ENCODE measurements at regions not wholly inside any gene's neighbourhood (a gene's known extent, or its start where the extent isn't known, plus 50 kb on each side); places are given as distances from the start of the nearest gene placed in this dataset.

DNA sequence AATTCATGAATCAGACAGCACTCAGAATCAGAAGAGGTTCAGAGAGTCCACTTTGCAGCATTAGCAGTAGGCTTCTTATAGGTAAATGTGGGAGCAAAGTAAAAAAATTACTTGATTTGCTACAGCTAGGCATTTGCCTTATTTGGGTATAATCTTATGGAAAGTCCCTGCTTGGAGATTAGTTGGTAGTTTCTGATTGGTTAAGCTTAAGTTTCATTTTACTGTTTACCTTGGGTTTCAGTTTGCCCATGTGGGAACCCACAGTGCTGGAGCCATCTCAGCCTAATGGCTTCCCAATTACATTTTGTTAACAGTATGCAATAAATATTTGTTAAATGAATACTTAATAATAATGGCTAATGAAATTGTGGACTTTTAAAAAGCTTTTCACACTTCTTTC is 311.0 kb upstream of the FLRT2 start:
- Histone ChIP-seq H3K27me3 (no peaks in the 10 kb centered on the region), H3K9me3 (no peaks in the 10 kb centered on the region), H3K4me1 (no peaks in the 10 kb centered on the region), H3K27ac (no peak overlapping the region), H3K36me3 (no peaks in the 10 kb centered on the region), H3K4me3 (replicated peaks in 1 of 3) (no peak overlapping the region)
- TF ChIP-seq, protein P1, sequence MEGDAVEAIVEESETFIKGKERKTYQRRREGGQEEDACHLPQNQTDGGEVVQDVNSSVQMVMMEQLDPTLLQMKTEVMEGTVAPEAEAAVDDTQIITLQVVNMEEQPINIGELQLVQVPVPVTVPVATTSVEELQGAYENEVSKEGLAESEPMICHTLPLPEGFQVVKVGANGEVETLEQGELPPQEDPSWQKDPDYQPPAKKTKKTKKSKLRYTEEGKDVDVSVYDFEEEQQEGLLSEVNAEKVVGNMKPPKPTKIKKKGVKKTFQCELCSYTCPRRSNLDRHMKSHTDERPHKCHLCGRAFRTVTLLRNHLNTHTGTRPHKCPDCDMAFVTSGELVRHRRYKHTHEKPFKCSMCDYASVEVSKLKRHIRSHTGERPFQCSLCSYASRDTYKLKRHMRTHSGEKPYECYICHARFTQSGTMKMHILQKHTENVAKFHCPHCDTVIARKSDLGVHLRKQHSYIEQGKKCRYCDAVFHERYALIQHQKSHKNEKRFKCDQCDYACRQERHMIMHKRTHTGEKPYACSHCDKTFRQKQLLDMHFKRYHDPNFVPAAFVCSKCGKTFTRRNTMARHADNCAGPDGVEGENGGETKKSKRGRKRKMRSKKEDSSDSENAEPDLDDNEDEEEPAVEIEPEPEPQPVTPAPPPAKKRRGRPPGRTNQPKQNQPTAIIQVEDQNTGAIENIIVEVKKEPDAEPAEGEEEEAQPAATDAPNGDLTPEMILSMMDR (IDR thresholded peaks at IDR 0.05): no peak
- no peak for TF ChIP-seq POLR2A (IDR thresholded peaks at IDR 0.05)
- no peak for DNase-seq
- intact Hi-C loops (cut with DNase I): no loop called here

DNA sequence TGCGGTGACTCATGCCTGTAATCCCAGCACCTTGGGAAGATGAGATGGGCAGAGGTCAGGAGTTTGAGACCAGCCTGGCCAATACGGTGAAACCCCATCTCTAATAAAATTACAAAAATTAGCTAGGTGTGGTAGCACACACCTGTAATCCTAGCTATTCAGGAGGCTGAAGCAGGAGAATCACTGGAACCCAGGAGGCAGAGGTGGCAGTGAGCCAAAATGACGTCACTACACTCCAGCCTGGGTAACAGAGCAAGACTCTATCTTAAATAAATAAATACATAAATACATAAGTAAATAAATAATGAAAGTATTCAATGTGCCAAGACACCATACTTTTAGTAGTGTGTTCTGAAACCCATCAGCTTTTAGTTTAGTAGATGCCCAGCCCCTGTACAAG is 308.1 kb upstream of the FLRT2 start:
- H3K4me3 ChIP-seq (replicated peaks in 1 of 3): no peak overlapping the region
- 65 to 71% methylated on average over 3 of the region's 3 CpGs for WGBS, 2 donors
- no peaks in the 10 kb centered on the region for H3K4me1 ChIP-seq
- no peaks in the 10 kb centered on the region for H3K27me3 ChIP-seq
- TF ChIP-seq, protein P1 (IDR thresholded peaks at IDR 0.05): no peak
- TF ChIP-seq POLR2A (IDR thresholded peaks at IDR 0.05): no peak
- H3K9me3 ChIP-seq: no peaks in the 10 kb centered on the region
- no peaks in the 10 kb centered on the region for H3K36me3 ChIP-seq
- intact Hi-C loops (cut with DNase I): no loop called here
- H3K27ac ChIP-seq: no peak overlapping the region
- no peak for DNase-seq

DNA sequence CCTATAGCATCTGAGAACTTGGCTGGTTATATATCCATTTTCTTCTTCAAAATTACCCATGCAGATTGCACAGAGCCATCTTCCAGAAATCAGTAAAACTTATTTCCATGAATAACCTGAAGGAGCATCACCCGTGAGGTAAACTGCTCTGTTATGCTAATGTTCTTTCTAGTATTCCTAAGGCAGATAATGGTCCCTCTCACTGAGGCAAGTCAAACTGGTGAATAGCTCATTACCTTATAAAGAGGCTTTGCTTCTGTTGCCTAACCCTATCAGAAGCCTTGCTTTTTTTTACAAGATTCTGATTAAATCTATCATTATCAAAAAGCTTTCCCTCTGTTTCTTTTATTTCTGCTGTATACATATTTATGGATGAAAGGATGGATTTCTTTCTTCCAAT is 307.6 kb upstream of the FLRT2 start:
- Histone ChIP-seq H3K27me3 (no peaks in the 10 kb centered on the region), H3K4me3 (replicated peaks in 1 of 3) (no peak overlapping the region), H3K27ac (no peak overlapping the region), H3K36me3 (no peaks in the 10 kb centered on the region), H3K4me1 (no peaks in the 10 kb centered on the region), H3K9me3 (no peaks in the 10 kb centered on the region)
- WGBS, 2 donors: 94 to 96% methylated on average over 1 of the region's 1 CpG
- intact Hi-C loops (cut with DNase I): no loop called here
- DNase-seq: no peak
- no peak for TF ChIP-seq POLR2A (IDR thresholded peaks at IDR 0.05)

DNA sequence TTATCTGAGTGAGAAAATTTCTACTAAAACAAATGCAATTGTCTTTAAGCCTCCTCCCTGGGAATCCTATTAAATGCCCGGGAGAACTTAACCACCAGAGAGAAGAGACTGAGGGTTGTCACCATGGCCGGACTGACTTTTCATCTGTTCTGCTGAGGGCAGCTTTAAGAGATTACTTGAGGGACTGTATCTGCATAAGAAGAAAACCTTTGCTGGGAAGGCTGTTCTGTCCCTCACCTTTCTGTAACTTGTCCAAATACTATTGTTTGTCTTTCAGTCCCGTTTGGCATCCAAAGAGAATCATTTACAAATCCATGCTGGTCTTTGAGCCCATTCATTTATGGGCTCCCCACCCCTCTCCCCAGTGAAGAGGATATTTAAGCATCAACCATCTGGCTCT is 306.3 kb upstream of the FLRT2 start:
- DNase-seq: no peak
- intact Hi-C loops (cut with DNase I): no loop called here
- Histone ChIP-seq H3K4me1 (no peaks in the 10 kb centered on the region), H3K9me3 (no peaks in the 10 kb centered on the region), H3K27me3 (no peaks in the 10 kb centered on the region), H3K27ac (no peak overlapping the region), H3K36me3 (no peaks in the 10 kb centered on the region), H3K4me3 (replicated peaks in 1 of 3) (no peak overlapping the region)
- TF ChIP-seq, protein P1 (IDR thresholded peaks at IDR 0.05): no peak
- no peak for TF ChIP-seq POLR2A (IDR thresholded peaks at IDR 0.05)
- 51 to 63% methylated on average over 3 of the region's 3 CpGs for WGBS, 2 donors

DNA sequence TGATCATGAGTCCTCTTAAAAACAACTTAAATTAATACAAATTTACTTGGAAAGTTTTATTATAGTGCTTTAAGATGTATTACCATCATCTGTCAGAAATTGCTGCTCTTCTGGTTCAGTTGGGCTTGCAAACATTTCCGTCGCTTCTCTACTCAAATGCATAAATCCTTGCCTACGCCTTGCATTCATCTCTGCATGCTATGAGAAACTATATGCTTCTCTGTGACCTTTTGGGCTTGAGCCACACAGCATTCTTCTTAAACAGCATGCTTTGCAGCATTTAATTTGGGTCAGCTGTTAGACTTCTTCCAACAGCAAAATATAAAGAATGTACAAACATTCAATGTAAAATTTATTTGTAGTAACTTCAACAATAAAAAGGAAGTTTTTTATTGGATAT is 305.7 kb upstream of the FLRT2 start:
- no peaks in the 10 kb centered on the region for H3K9me3 ChIP-seq
- no peaks in the 10 kb centered on the region for H3K36me3 ChIP-seq
- WGBS, 2 donors: 66 to 94% methylated on average over 3 of the region's 3 CpGs
- no peak for DNase-seq
- no peak overlapping the region for H3K4me3 ChIP-seq (replicated peaks in 1 of 3)
- no peak overlapping the region for H3K27ac ChIP-seq
- TF ChIP-seq POLR2A (IDR thresholded peaks at IDR 0.05): no peak
- TF ChIP-seq, protein P1 (IDR thresholded peaks at IDR 0.05): no peak
- no peaks in the 10 kb centered on the region for H3K27me3 ChIP-seq
- intact Hi-C loops (cut with DNase I): no loop called here
- no peaks in the 10 kb centered on the region for H3K4me1 ChIP-seq

DNA sequence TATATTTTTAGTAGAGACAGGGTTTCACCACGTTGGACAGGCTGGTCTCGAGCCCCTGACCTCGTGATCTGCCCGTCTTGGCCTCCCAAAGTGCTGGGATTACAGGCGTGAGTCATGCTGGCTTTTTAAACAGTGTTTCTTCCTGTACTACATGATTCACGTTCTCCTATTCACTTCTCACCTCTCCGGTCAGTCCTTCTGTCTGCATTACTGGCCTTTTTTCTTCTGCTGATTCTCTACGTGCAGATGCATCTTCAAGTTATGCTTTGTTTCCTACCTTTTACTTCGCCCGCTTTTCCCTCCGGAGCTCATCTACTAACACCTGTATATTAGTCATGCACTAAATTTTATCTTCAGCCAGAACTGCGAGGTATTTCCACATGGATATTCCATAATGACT is 296.2 kb upstream of the FLRT2 start:
- intact Hi-C loops (cut with DNase I): no loop called here
- no peaks in the 10 kb centered on the region for H3K36me3 ChIP-seq
- H3K27ac ChIP-seq: no peak overlapping the region
- no peak for TF ChIP-seq POLR2A (IDR thresholded peaks at IDR 0.05)
- TF ChIP-seq, protein P1 (IDR thresholded peaks at IDR 0.05): no peak
- DNase-seq: no peak
- H3K4me3 ChIP-seq (replicated peaks in 1 of 3): no peak overlapping the region
- no peaks in the 10 kb centered on the region for H3K9me3 ChIP-seq
- H3K27me3 ChIP-seq: no peaks in the 10 kb centered on the region
- H3K4me1 ChIP-seq: no peaks in the 10 kb centered on the region
- WGBS, 2 donors: 90 to 91% methylated on average over 12 of the region's 12 CpGs
